ENCODE measurements at regions not wholly inside any gene's neighbourhood (a gene's known extent, or its start where the extent isn't known, plus 50 kb on each side); places are given as distances from the start of the nearest gene placed in this dataset.

- no peak for DNase-seq
Measured at GRCh38 chr1:98055457-98055856, 134.6 kb upstream of the DPYD start.

- no peak for DNase-seq
Measured at GRCh38 chr1:98054786-98055185, 134.0 kb upstream of the DPYD start.

- no peak for DNase-seq
Measured at GRCh38 chr1:98054367-98054701, 133.5 kb upstream of the DPYD start.

GRCh38 chr1:98053471-98054366 is 132.9 kb upstream of the DPYD start:
- peak; percentile 3 for DNase-seq

GRCh38 chr1:98051065-98051675 is 130.3 kb upstream of the DPYD start:
- DNase-seq: peak; percentile 20

- peak; percentile 49 for DNase-seq
Measured at GRCh38 chr1:98049370-98050135, 128.7 kb upstream of the DPYD start.

- DNase-seq: no peak
Measured at GRCh38 chr1:98048751-98049325, 128.0 kb upstream of the DPYD start.

- peak; percentile 28 for DNase-seq
Measured at GRCh38 chr1:98048244-98048643, 127.4 kb upstream of the DPYD start.

GRCh38 chr1:98047171-98047570 is 126.3 kb upstream of the DPYD start:
- no peak for DNase-seq

- DNase-seq: no peak
Measured at GRCh38 chr1:98045767-98046641, 125.2 kb upstream of the DPYD start.

GRCh38 chr1:98045211-98045766 is 124.5 kb upstream of the DPYD start:
- DNase-seq: no peak

GRCh38 chr1:98044766-98045165 is 123.9 kb upstream of the DPYD start:
- no peak for DNase-seq

GRCh38 chr1:98044071-98044697 is 123.3 kb upstream of the DPYD start:
- DNase-seq: no peak

- DNase-seq: peak; percentile 58
Measured at GRCh38 chr1:98035602-98036002, 114.8 kb upstream of the DPYD start.

- DNase-seq: no peak
Measured at GRCh38 chr1:98034505-98034904, 113.7 kb upstream of the DPYD start.

- no peak for DNase-seq
Measured at GRCh38 chr1:98032958-98033357, 112.1 kb upstream of the DPYD start.

GRCh38 chr1:98030976-98031375 is 110.1 kb upstream of the DPYD start:
- no peak for DNase-seq

GRCh38 chr1:98030483-98030882 is 109.6 kb upstream of the DPYD start:
- no peak for DNase-seq

- DNase-seq: no peak
Measured at GRCh38 chr1:98028800-98029199, 108.0 kb upstream of the DPYD start.

GRCh38 chr1:98027103-98027705 is 106.4 kb upstream of the DPYD start:
- no peak for DNase-seq

- no peak for DNase-seq
Measured at GRCh38 chr1:98025858-98026257, 105.0 kb upstream of the DPYD start.
